Activated CD8-positive, alpha-beta T cell treated with anti-CD3 and anti-CD28 coated beads for 36 hours (primary cell): ENCODE measurements at regions not wholly inside any gene's neighbourhood (a gene's known extent, or its start where the extent isn't known, plus 50 kb on each side); places are given as distances from the start of the nearest gene placed in this dataset.

ENCODE experiments used
- ATAC-seq: fragments of 200-7000 bp; cut with Tn5 transposase; one replicate; pipeline ENCODE4 v1.10.0; 2021; ENCODE audit warnings: mild to moderate bottlenecking, moderate library complexity
- CTCF ChIA-PET: fragments of 350-600 bp; sonication (Branson Sonifier 250); formaldehyde crosslinking; loops from one replicate; lab custom pipeline; 2021; ENCODE audit warnings: antibody characterized with exemption; lab: Charles Lee
- POLR2A ChIA-PET: fragments of 350-600 bp; sonication (Branson Sonifier 250); formaldehyde crosslinking; loops from one replicate; lab custom pipeline; 2021; ENCODE audit warnings: antibody characterized with exemption; lab: Charles Lee
- DNase-seq: peaks from one replicate; pipeline ENCODE4 v3.0.0-alpha.2; 2020
- H3K27ac Mint-ChIP-seq: one replicate; pipeline ENCODE4 v1.8.0; 2021; ENCODE audit warnings: mild to moderate bottlenecking, mixed read lengths
- H3K27me3 Mint-ChIP-seq: one replicate; pipeline ENCODE4 v1.8.0; 2021; ENCODE audit warnings: mixed read lengths
- H3K36me3 Mint-ChIP-seq: one replicate; pipeline ENCODE4 v1.8.0; 2021; ENCODE audit warnings: low read depth, mixed read lengths
- H3K4me1 Mint-ChIP-seq: one replicate; pipeline ENCODE4 v1.8.0; 2021; ENCODE audit warnings: low read depth, mixed read lengths
- H3K4me3 Mint-ChIP-seq: one replicate; pipeline ENCODE4 v1.8.0; 2021; ENCODE audit warnings: mild to moderate bottlenecking, moderate library complexity, mixed read lengths
- H3K9me3 Mint-ChIP-seq: one replicate; pipeline ENCODE4 v1.8.0; 2021; ENCODE audit warnings: mixed read lengths
- intact Hi-C: fragments of 100-400 bp; cut with micrococcal nuclease; formaldehyde crosslinking; loops from one replicate; pipeline ENCODE4 v1.10.0; 2022
- TF ChIP-seq, protein P1 (sequence below): fragments of 200-600 bp; IDR thresholded peaks from one replicate; pipeline ENCODE4 v1.8.0; 2022; ENCODE audit warnings: antibody characterized with exemption, mild to moderate bottlenecking

DNA sequence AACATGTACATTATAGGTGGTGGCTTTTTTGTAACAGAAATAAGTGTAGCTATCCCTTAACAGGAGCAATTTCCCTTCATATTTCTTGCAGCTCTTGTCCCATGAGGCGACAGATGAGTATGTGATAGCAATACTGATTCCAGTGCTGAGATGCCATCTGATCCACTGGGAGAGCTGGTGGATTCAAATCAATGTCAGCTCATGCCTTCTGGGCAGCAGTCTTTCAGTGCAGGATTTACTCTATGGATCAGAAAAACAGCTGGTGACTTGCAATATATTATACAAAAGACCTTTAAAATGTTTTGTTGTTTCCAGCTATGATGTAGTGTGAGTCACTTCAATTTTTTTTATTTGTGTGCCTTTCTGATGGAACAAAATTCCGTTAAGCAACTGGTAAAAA lies 259.9 kb upstream of the SASH1 start:
- intact Hi-C loops = no loop called here
- ATAC-seq = no peak
- POLR2A ChIA-PET = no interaction called here
- CTCF ChIA-PET = no interaction called here
- Mint-ChIP-seq H3K36me3 (no peaks in the 10 kb centered on the region), H3K4me3 (no peak overlapping the region), H3K27me3 (peaks cover 2% of the 10 kb centered on the region), H3K4me1 (no peaks in the 10 kb centered on the region), H3K9me3 (no peaks in the 10 kb centered on the region), H3K27ac (no peak overlapping the region)
- TF ChIP-seq, protein P1, sequence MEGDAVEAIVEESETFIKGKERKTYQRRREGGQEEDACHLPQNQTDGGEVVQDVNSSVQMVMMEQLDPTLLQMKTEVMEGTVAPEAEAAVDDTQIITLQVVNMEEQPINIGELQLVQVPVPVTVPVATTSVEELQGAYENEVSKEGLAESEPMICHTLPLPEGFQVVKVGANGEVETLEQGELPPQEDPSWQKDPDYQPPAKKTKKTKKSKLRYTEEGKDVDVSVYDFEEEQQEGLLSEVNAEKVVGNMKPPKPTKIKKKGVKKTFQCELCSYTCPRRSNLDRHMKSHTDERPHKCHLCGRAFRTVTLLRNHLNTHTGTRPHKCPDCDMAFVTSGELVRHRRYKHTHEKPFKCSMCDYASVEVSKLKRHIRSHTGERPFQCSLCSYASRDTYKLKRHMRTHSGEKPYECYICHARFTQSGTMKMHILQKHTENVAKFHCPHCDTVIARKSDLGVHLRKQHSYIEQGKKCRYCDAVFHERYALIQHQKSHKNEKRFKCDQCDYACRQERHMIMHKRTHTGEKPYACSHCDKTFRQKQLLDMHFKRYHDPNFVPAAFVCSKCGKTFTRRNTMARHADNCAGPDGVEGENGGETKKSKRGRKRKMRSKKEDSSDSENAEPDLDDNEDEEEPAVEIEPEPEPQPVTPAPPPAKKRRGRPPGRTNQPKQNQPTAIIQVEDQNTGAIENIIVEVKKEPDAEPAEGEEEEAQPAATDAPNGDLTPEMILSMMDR = no peak
- no peak for DNase-seq

DNA sequence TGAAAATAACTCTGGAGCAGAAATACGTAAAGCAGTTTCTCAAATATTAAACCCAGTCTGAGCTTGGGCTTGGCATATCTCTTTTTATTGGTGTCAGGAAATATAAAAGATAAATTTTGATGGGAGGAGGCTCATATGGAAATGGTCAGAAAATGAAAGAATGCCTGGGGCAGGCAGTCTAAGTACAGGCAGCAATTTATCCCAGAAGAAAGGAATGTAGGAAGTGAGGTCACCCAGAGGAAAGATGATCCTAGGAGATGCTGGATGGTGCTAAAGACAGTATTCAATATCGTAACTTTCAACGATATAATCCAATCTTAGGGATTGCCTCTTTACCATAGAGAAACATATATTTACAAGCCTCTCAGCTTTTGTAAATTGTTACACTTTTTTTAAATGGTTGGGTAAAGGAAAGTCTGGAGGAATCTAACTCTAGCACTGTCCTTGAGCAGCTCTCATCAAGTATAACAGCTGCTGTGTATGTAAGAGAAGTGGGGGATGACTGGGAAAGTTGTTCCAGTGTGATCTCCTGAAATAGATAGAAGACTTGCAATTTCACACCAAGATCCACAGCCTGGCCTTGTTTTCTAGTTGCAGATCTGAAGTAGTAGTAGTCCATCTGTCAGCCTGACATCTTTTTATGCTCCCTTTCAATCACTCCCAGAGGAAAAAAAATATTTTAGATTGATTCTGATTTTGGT lies 256.9 kb upstream of the SASH1 start:
- intact Hi-C loops = no loop called here
- no peak overlapping the region for H3K4me3 Mint-ChIP-seq
- H3K27ac Mint-ChIP-seq = no peak overlapping the region
- peaks cover 3% of the 10 kb centered on the region for H3K9me3 Mint-ChIP-seq
- TF ChIP-seq, protein P1 = no peak
- H3K36me3 Mint-ChIP-seq = no peaks in the 10 kb centered on the region
- no peak for DNase-seq
- ATAC-seq = no peak
- POLR2A ChIA-PET = no interaction called here
- CTCF ChIA-PET = no interaction called here
- H3K4me1 Mint-ChIP-seq = no peaks in the 10 kb centered on the region
- H3K27me3 Mint-ChIP-seq = no peaks in the 10 kb centered on the region

DNA sequence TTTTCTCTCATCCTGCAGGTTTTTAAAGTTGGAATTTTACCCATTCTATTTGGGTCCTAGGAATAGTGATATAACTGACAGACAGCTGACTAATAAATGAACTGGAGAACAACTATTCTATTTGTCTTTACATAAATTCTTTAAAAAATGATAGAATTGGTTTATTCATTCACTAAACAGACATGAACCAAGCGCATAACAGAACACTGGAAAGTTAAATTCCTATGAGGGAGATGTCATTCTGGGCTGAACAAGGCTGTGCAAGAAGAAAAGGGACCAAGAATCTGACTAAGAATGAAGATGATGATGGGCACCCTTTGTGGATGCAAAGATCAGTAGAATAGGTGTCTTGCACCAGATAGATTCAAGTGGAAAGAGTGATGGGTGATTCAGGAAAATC lies 256.3 kb upstream of the SASH1 start:
- no peak for ATAC-seq
- Mint-ChIP-seq H3K27ac (no peak overlapping the region), H3K36me3 (no peaks in the 10 kb centered on the region), H3K4me1 (no peaks in the 10 kb centered on the region), H3K9me3 (peaks cover 9% of the 10 kb centered on the region), H3K27me3 (no peaks in the 10 kb centered on the region), H3K4me3 (no peak overlapping the region)
- intact Hi-C loops = no loop called here
- ChIA-PET CTCF (no interaction called here), POLR2A (no interaction called here)
- DNase-seq = no peak
- TF ChIP-seq, protein P1 = no peak

DNA sequence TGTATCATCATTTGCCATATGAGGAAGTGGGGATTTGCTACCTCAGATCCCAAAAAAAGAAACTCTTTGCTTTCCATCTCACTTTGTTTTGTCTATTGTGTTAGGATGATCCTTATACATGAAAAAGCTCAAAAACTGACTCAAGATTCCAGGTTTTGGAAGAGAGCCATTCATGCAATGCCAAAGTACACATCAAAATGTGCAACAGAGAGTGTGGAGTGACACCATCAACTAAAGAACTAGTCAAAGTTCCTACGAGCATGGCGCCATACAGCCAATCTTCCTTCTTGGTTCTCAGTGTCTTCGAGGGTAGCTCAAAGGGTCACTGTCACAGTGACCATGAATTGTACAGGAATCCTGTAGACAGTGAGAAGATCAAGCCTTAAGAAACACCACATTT lies 255.8 kb upstream of the SASH1 start:
- Mint-ChIP-seq H3K9me3 (peaks cover 9% of the 10 kb centered on the region), H3K4me1 (no peaks in the 10 kb centered on the region), H3K36me3 (no peaks in the 10 kb centered on the region), H3K27ac (no peak overlapping the region), H3K27me3 (no peaks in the 10 kb centered on the region), H3K4me3 (no peak overlapping the region)
- DNase-seq (no peak), ATAC-seq (no peak)
- intact Hi-C loops = no loop called here
- CTCF ChIA-PET = no interaction called here
- POLR2A ChIA-PET = no interaction called here
- TF ChIP-seq, protein P1 = no peak

DNA sequence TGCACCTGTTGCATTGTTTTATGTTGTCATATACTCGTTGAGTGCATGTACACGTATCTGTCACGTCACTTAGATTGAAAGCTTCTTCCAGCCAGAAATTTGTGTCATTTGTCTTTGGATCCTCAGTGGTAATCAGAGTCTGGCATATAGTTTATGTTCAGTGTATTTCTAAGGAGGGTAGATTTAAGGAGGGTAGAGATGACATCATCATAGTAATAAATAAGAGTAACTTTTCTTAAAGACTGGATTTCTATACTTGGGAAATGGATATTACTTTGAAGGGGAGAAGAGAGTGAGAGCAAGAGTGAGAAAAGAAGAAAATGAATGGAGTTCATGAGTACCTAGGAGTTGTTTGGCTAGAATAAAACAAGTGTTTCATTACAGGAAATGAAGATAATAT lies 255.0 kb upstream of the SASH1 start:
- H3K27ac Mint-ChIP-seq = no peak overlapping the region
- ChIA-PET POLR2A (no interaction called here), CTCF (no interaction called here)

More for the DNA sequence above, 255.0 kb upstream of the SASH1 start:
- DNase-seq (no peak), ATAC-seq (no peak)
- Mint-ChIP-seq H3K27me3 (no peaks in the 10 kb centered on the region), H3K4me1 (no peaks in the 10 kb centered on the region), H3K9me3 (peaks cover 9% of the 10 kb centered on the region), H3K36me3 (no peaks in the 10 kb centered on the region), H3K4me3 (no peak overlapping the region)
- TF ChIP-seq, protein P1 = no peak
- intact Hi-C loops = no loop called here
